Neural cell (in vitro differentiated cells): ENCODE measurements at regions not wholly inside any gene's neighbourhood (a gene's known extent, or its start where the extent isn't known, plus 50 kb on each side); places are given as distances from the start of the nearest gene placed in this dataset.

Experiments
- CTCF ChIP-seq: fragments of 450-650 bp; IDR thresholded peaks from 2 replicates; pipeline ENCODE4 v1.5.1; 2014; ENCODE audit warnings: antibody characterized with exemption, mild to moderate bottlenecking, moderate library complexity; ENCODE audit not compliant: poor library complexity, severe bottlenecking
- EP300 ChIP-seq: fragments of 450-650 bp; conservative IDR thresholded peaks from 2 replicates; pipeline ENCODE4 v1.6.1; 2014; ENCODE audit warnings: antibody characterized with exemption, mild to moderate bottlenecking, moderate library complexity; ENCODE audit not compliant: poor library complexity, severe bottlenecking
- EZH2 ChIP-seq: fragments of 200-600, 300-800 bp; shearing (Covaris generic), sonication (generic); IDR thresholded peaks from 2 replicates; pipeline ENCODE4 v1.6.1; 2014; ENCODE audit warnings: antibody characterized with exemption, low read length, borderline replicate concordance, mild to moderate bottlenecking; ENCODE audit not compliant: insufficient read depth, poor library complexity, severe bottlenecking
- MXI1 ChIP-seq: fragments of 450-650 bp; conservative IDR thresholded peaks from 2 replicates; pipeline ENCODE4 v1.6.1; 2014; ENCODE audit warnings: antibody characterized with exemption, mild to moderate bottlenecking; ENCODE audit not compliant: poor library complexity, severe bottlenecking
- POLR2AphosphoS5 ChIP-seq: IDR thresholded peaks from 2 replicates; pipeline ENCODE4 v1.6.1; 2012
- RAD21 ChIP-seq: fragments of 450-650 bp; conservative IDR thresholded peaks from 2 replicates; pipeline ENCODE4 v1.6.1; 2014; ENCODE audit warnings: antibody characterized with exemption, mild to moderate bottlenecking, moderate library complexity
- TAF1 ChIP-seq: IDR thresholded peaks from 2 replicates; pipeline ENCODE4 v1.6.1; 2012; ENCODE audit warnings: low read depth

DNA sequence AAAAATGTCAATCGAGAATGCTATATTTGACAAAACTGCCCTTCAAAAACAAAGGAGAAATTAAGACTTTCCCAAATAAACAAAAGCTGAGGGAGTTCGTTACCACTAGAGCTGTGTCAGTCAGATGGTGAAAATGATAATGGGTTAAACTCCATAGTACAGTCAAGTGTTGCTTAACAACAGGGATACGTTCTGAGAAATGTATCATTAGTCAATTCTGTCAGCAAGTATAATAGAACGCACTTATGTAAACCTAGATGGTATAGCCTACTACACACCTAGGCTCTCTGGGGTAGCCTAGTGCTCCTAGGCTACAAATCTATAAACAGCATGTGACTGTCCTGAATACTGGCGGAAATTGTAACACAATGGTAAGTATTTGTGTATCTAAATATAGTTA is 138.7 kb downstream of the DRD1 start:
- no peak for TF ChIP-seq CTCF
- TF ChIP-seq TAF1, result no peak
- TF ChIP-seq POLR2AphosphoS5, result no peak
- no peak for TF ChIP-seq RAD21
- TF ChIP-seq EZH2, result no peak
- TF ChIP-seq MXI1, result no peak
- TF ChIP-seq EP300, result no peak
